Colonic mucosa (tissue), 4 donors: ENCODE measurements at regions not wholly inside any gene's neighbourhood (a gene's known extent, or its start where the extent isn't known, plus 50 kb on each side); places are given as distances from the start of the nearest gene placed in this dataset.

Source experiments
- DNase-seq: peaks from one replicate; pipeline ENCODE4 v3.0.0-alpha.2; 2020
- H3K27ac ChIP-seq: fragments of 200-600 bp; one replicate; pipeline ENCODE4 v1.8.0; 2021
- H3K27me3 ChIP-seq: fragments of 200-600 bp; one replicate; pipeline ENCODE4 v1.8.0; 2021
- H3K36me3 ChIP-seq: fragments of 200-600 bp; one replicate; pipeline ENCODE4 v1.8.0; 2021
- H3K4me1 ChIP-seq: fragments of 200-600 bp; one replicate; pipeline ENCODE4 v1.8.0; 2021; ENCODE audit warnings: mild to moderate bottlenecking
- H3K4me3 ChIP-seq: fragments of 200-600 bp; one replicate; pipeline ENCODE4 v1.8.0; 2021
- H3K9ac ChIP-seq, 2 donors: one replicate each; pipeline ENCODE4 v1.7.0; 2013; ENCODE audit warnings: control low read depth in 2 of 2, low read depth in 2 of 2, low read length in 2 of 2
- H3K9me3 ChIP-seq: fragments of 200-600 bp; one replicate; pipeline ENCODE4 v1.8.0; 2021
- CTCF ChIP-seq: fragments of 200-600 bp; IDR thresholded peaks from one replicate; pipeline ENCODE4 v1.8.0; 2022; ENCODE audit warnings: antibody characterized with exemption, mild to moderate bottlenecking
- intact Hi-C: fragments of 100-400 bp; cut with DNase I; formaldehyde crosslinking; loops from one replicate; pipeline ENCODE4 v1.14.1; 2022
- donor health status: healthy.
- donor health status: DM: no; HTN: no; CAD: no.
- donor health status: DM: no; HTN: no; CAD: no.

GRCh38 chr21:39079617-39080016 is 103.6 kb downstream of the PSMG1 start:
- peak; percentile 49 for DNase-seq
- no peaks in the 10 kb centered on the region for H3K36me3 ChIP-seq
- H3K27ac ChIP-seq, result peak overlapping the region; percentile 43
- no peak overlapping the region for H3K4me3 ChIP-seq
- H3K9me3 ChIP-seq, result no peaks in the 10 kb centered on the region
- H3K9ac ChIP-seq, result no peak overlapping the region
- H3K4me1 ChIP-seq, result no peaks in the 10 kb centered on the region
- H3K27me3 ChIP-seq, result no peaks in the 10 kb centered on the region
- intact Hi-C loops, result no loop called here
- no peak for TF ChIP-seq CTCF

GRCh38 chr21:39078322-39079065 is 104.8 kb downstream of the PSMG1 start:
- no peaks in the 10 kb centered on the region for H3K36me3 ChIP-seq
- no peaks in the 10 kb centered on the region for H3K27me3 ChIP-seq
- no peak for DNase-seq
- no peak overlapping the region for H3K9ac ChIP-seq
- H3K9me3 ChIP-seq, result no peaks in the 10 kb centered on the region
- intact Hi-C loops, result no loop called here
- H3K4me3 ChIP-seq, result no peak overlapping the region
- no peak for TF ChIP-seq CTCF
- H3K27ac ChIP-seq, result peak overlapping the region; percentile 43
- H3K4me1 ChIP-seq, result no peaks in the 10 kb centered on the region

GRCh38 chr21:39077876-39078275 is 105.4 kb downstream of the PSMG1 start:
- H3K9ac ChIP-seq, result no peak overlapping the region
- H3K27me3 ChIP-seq, result no peaks in the 10 kb centered on the region
- H3K27ac ChIP-seq, result no peak overlapping the region
- DNase-seq, result no peak
- no peak overlapping the region for H3K4me3 ChIP-seq
- H3K4me1 ChIP-seq, result no peaks in the 10 kb centered on the region
- no peaks in the 10 kb centered on the region for H3K9me3 ChIP-seq
- no peaks in the 10 kb centered on the region for H3K36me3 ChIP-seq
- intact Hi-C loops, result no loop called here
- no peak for TF ChIP-seq CTCF

- Histone ChIP-seq H3K36me3 (no peaks in the 10 kb centered on the region), H3K9me3 (no peaks in the 10 kb centered on the region), H3K27ac (no peak overlapping the region), H3K4me1 (no peaks in the 10 kb centered on the region), H3K4me3 (no peak overlapping the region), H3K9ac (no peak overlapping the region), H3K27me3 (no peaks in the 10 kb centered on the region)
- no peak for TF ChIP-seq CTCF
- intact Hi-C loops, result no loop called here
- no peak for DNase-seq
Measured at GRCh38 chr21:39074508-39074907, 108.7 kb downstream of the PSMG1 start.

- Histone ChIP-seq H3K4me1 (no peaks in the 10 kb centered on the region), H3K4me3 (no peak overlapping the region), H3K9me3 (no peaks in the 10 kb centered on the region), H3K27me3 (no peaks in the 10 kb centered on the region), H3K36me3 (no peaks in the 10 kb centered on the region), H3K9ac (no peak overlapping the region), H3K27ac (no peak overlapping the region)
- intact Hi-C loops, result no loop called here
- no peak for TF ChIP-seq CTCF
- DNase-seq, result no peak
Measured at GRCh38 chr21:39073717-39074116, 109.5 kb downstream of the PSMG1 start.
